ENCODE measurements at regions not wholly inside any gene's neighbourhood (a gene's known extent, or its start where the extent isn't known, plus 50 kb on each side); places are given as distances from the start of the nearest gene placed in this dataset.

GRCh38 chr11:115705200-115705599, 201.0 kb upstream of the CADM1 start:
- Histone ChIP-seq H3K4me3 (no peak overlapping the region), H3K36me3 (no peaks in the 10 kb centered on the region), H3K4me1 (peaks cover 0 to 4% (median 0%) of the 10 kb centered on the region in 4 donors), H3K27me3 (no peaks in the 10 kb centered on the region), H3K9me3 (no peaks in the 10 kb centered on the region), H3K27ac (no peak overlapping the region)
- DNase-seq: no peak
- TF ChIP-seq POLR2A (IDR thresholded peaks at IDR 0.05): no peak
- TF ChIP-seq, protein P1, sequence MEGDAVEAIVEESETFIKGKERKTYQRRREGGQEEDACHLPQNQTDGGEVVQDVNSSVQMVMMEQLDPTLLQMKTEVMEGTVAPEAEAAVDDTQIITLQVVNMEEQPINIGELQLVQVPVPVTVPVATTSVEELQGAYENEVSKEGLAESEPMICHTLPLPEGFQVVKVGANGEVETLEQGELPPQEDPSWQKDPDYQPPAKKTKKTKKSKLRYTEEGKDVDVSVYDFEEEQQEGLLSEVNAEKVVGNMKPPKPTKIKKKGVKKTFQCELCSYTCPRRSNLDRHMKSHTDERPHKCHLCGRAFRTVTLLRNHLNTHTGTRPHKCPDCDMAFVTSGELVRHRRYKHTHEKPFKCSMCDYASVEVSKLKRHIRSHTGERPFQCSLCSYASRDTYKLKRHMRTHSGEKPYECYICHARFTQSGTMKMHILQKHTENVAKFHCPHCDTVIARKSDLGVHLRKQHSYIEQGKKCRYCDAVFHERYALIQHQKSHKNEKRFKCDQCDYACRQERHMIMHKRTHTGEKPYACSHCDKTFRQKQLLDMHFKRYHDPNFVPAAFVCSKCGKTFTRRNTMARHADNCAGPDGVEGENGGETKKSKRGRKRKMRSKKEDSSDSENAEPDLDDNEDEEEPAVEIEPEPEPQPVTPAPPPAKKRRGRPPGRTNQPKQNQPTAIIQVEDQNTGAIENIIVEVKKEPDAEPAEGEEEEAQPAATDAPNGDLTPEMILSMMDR (IDR thresholded peaks at IDR 0.05): no peak

- no peak overlapping the region for H3K27ac ChIP-seq
- H3K4me1 ChIP-seq: peaks cover 0 to 7% (median 0%) of the 10 kb centered on the region in 4 donors
- no peak overlapping the region for H3K4me3 ChIP-seq
- TF ChIP-seq POLR2A (IDR thresholded peaks at IDR 0.05): no peak
- TF ChIP-seq, protein P1 (IDR thresholded peaks at IDR 0.05): no peak
- H3K9me3 ChIP-seq: no peaks in the 10 kb centered on the region
- H3K27me3 ChIP-seq: no peaks in the 10 kb centered on the region
- DNase-seq: no peak
- H3K36me3 ChIP-seq: no peaks in the 10 kb centered on the region
These were observed 197.0 kb upstream of the CADM1 start for GRCh38 chr11:115700981-115701875.

DNA sequence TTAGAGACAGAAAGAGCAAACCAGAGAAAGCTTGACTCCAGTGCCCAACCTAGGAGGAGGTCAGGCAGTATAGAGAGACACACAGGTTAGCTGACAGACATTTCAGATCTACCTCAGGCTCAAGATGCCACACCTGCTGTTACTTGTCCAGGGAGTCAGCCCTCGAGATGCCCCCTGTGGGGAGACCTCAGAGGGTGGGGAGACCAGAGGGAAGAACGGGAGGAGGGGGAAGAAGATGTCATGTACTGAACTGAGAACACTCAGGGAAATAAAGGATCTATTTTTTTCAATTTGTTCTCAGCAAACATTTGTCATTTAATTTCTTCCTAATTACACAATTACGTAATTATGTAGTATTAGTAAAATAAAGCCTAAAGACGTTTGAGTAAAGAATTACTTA, 196.3 kb upstream of the CADM1 start:
- H3K27me3 ChIP-seq: no peaks in the 10 kb centered on the region
- H3K36me3 ChIP-seq: no peaks in the 10 kb centered on the region
- no peak overlapping the region for H3K4me3 ChIP-seq
- H3K27ac ChIP-seq: no peak overlapping the region
- no peak for DNase-seq
- H3K9me3 ChIP-seq: no peaks in the 10 kb centered on the region
- peaks cover 0 to 7% (median 0%) of the 10 kb centered on the region in 4 donors for H3K4me1 ChIP-seq
- no peak for TF ChIP-seq POLR2A (IDR thresholded peaks at IDR 0.05)
- TF ChIP-seq, protein P1 (IDR thresholded peaks at IDR 0.05): no peak

- H3K4me1 ChIP-seq: peaks cover 0 to 7% (median 0%) of the 10 kb centered on the region in 4 donors
- TF ChIP-seq, protein P1 (IDR thresholded peaks at IDR 0.05): no peak
- no peak for TF ChIP-seq POLR2A (IDR thresholded peaks at IDR 0.05)
- DNase-seq: no peak
- H3K27ac ChIP-seq: peak overlapping the region in 1 of 4 donors; percentile 16
- H3K9me3 ChIP-seq: no peaks in the 10 kb centered on the region
- no peaks in the 10 kb centered on the region for H3K36me3 ChIP-seq
- no peaks in the 10 kb centered on the region for H3K27me3 ChIP-seq
- no peak overlapping the region for H3K4me3 ChIP-seq
These were observed 195.5 kb upstream of the CADM1 start for GRCh38 chr11:115699733-115700132.

DNA sequence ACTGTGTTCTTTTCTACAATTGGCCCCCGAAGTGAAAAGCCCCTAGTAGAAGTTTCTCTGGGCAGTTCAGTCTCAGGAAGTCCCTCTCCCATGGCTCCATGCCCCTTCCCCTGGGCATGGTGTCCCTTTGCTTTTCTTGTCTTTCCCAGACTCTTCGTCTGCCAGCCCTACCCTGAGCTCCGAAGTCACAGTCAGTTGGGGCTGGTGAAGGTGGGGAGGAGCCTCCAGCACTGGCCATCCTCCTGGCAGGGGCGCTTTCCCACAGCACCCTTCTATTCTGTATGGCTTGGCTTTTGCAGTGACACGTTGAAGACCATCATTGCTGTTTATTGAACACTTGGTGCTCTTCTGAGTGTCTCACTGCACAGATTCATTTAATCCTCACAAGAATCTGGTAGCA, 195.1 kb upstream of the CADM1 start:
- H3K36me3 ChIP-seq: no peaks in the 10 kb centered on the region
- H3K9me3 ChIP-seq: no peaks in the 10 kb centered on the region
- H3K4me3 ChIP-seq: no peak overlapping the region
- TF ChIP-seq POLR2A (IDR thresholded peaks at IDR 0.05): no peak
- TF ChIP-seq, protein P1 (IDR thresholded peaks at IDR 0.05): no peak
- no peak for DNase-seq
- H3K27me3 ChIP-seq: no peaks in the 10 kb centered on the region
- peak overlapping the region in 1 of 4 donors; percentile 16 for H3K27ac ChIP-seq
- H3K4me1 ChIP-seq: peaks cover 0 to 7% (median 0%) of the 10 kb centered on the region in 4 donors
